ENCODE measurements at regions not wholly inside any gene's neighbourhood (a gene's known extent, or its start where the extent isn't known, plus 50 kb on each side); places are given as distances from the start of the nearest gene placed in this dataset.

GRCh38 chr9:79325501-79325900, 246.3 kb upstream of the TLE4 start:
- no peak for DNase-seq (ENCODE audit: low spot score)
- intact Hi-C loops (cut with micrococcal nuclease; ENCODE audit: unreplicated experiment) = no loop called here
- TF ChIP-seq EZH2 (IDR thresholded peaks at IDR 0.05; ENCODE audit: borderline replicate concordance, low read depth, low read length, poor library complexity, severe bottlenecking) (no peak), CTCF (conservative IDR thresholded peaks at IDR 0.05; ENCODE audit: low read depth, low read length) (no peak)
- Histone ChIP-seq H3K36me3 (ENCODE audit: insufficient read depth, low read length, poor library complexity, severe bottlenecking) (no peaks in the 10 kb centered on the region), H3K27ac (ENCODE audit: low read depth, low read length, poor library complexity, severe bottlenecking) (no peak overlapping the region), H3K4me3 (ENCODE audit: low read depth, low read length, poor library complexity, severe bottlenecking) (no peak overlapping the region), H3K27me3 (replicated peaks; ENCODE audit: insufficient read depth, low read depth, low read length, poor library complexity) (peaks cover 37% of the 10 kb centered on the region), H3K9me3 (ENCODE audit: low read depth, low read length, poor library complexity, severe bottlenecking) (no peaks in the 10 kb centered on the region), H3K4me1 (ENCODE audit: insufficient read depth, low read length, poor library complexity, severe bottlenecking) (no peaks in the 10 kb centered on the region)
- CTCF ChIA-PET = no interaction called here
- POLR2A ChIA-PET (ENCODE audit: low non-redundant PET) = no interaction called here
- no TSS peak for BruUV-seq (replicated peaks)

GRCh38 chr9:79329861-79330260, 241.9 kb upstream of the TLE4 start:
- Histone ChIP-seq H3K9me3 (ENCODE audit: low read depth, low read length, poor library complexity, severe bottlenecking) (no peaks in the 10 kb centered on the region), H3K27ac (ENCODE audit: low read depth, low read length, poor library complexity, severe bottlenecking) (no peak overlapping the region), H3K27me3 (replicated peaks; ENCODE audit: insufficient read depth, low read depth, low read length, poor library complexity) (peaks cover 27% of the 10 kb centered on the region), H3K4me3 (ENCODE audit: low read depth, low read length, poor library complexity, severe bottlenecking) (no peak overlapping the region), H3K36me3 (ENCODE audit: insufficient read depth, low read length, poor library complexity, severe bottlenecking) (no peaks in the 10 kb centered on the region), H3K4me1 (ENCODE audit: insufficient read depth, low read length, poor library complexity, severe bottlenecking) (no peaks in the 10 kb centered on the region)
- POLR2A ChIA-PET (ENCODE audit: low non-redundant PET) = no interaction called here
- CTCF ChIA-PET = no interaction called here
- intact Hi-C loops (cut with micrococcal nuclease; ENCODE audit: unreplicated experiment) = no loop called here
- TF ChIP-seq EZH2 (IDR thresholded peaks at IDR 0.05; ENCODE audit: borderline replicate concordance, low read depth, low read length, poor library complexity, severe bottlenecking) (no peak), CTCF (conservative IDR thresholded peaks at IDR 0.05; ENCODE audit: low read depth, low read length) (no peak)
- DNase-seq (ENCODE audit: low spot score) = no peak
- BruUV-seq (replicated peaks) = no TSS peak

- Histone ChIP-seq H3K9me3 (ENCODE audit: low read depth, low read length, poor library complexity, severe bottlenecking) (no peaks in the 10 kb centered on the region), H3K4me1 (ENCODE audit: insufficient read depth, low read length, poor library complexity, severe bottlenecking) (no peaks in the 10 kb centered on the region), H3K4me3 (ENCODE audit: low read depth, low read length, poor library complexity, severe bottlenecking) (no peak overlapping the region), H3K27ac (ENCODE audit: low read depth, low read length, poor library complexity, severe bottlenecking) (no peak overlapping the region), H3K36me3 (ENCODE audit: insufficient read depth, low read length, poor library complexity, severe bottlenecking) (no peaks in the 10 kb centered on the region), H3K27me3 (replicated peaks; ENCODE audit: insufficient read depth, low read depth, low read length, poor library complexity) (peaks cover 16% of the 10 kb centered on the region)
- ChIA-PET CTCF (no interaction called here), POLR2A (ENCODE audit: low non-redundant PET) (no interaction called here)
- TF ChIP-seq CTCF (conservative IDR thresholded peaks at IDR 0.05; ENCODE audit: low read depth, low read length) (no peak), EZH2 (IDR thresholded peaks at IDR 0.05; ENCODE audit: borderline replicate concordance, low read depth, low read length, poor library complexity, severe bottlenecking) (no peak)
- intact Hi-C loops (cut with micrococcal nuclease; ENCODE audit: unreplicated experiment) = no loop called here
- no TSS peak for BruUV-seq (replicated peaks)
- no peak for DNase-seq (ENCODE audit: low spot score)
Measured at GRCh38 chr9:79334001-79334400, 237.8 kb upstream of the TLE4 start.

All from A673 (cell line).